Mesenchymal stem cell (in vitro differentiated cells and primary cell): ENCODE measurements at regions not wholly inside any gene's neighbourhood (a gene's known extent, or its start where the extent isn't known, plus 50 kb on each side); places are given as distances from the start of the nearest gene placed in this dataset.

Experiments used
- DNase-seq: peaks from one replicate; pipeline ENCODE4 v3.0.0-alpha.2; 2013
- H2AFZ ChIP-seq: one replicate; pipeline ENCODE4 v1.6.1; 2013; ENCODE audit warnings: low read depth, mild to moderate bottlenecking, control low read depth, inconsistent platforms, low read length, moderate library complexity
- H2AK5ac ChIP-seq: 2 replicates; pipeline ENCODE4 v1.6.1; 2013; ENCODE audit warnings: low read length, moderate library complexity, mild to moderate bottlenecking, inconsistent platforms; ENCODE audit not compliant: severe bottlenecking
- H2BK120ac ChIP-seq: one replicate; pipeline ENCODE4 v1.6.1; 2013; ENCODE audit warnings: low read depth, mild to moderate bottlenecking, inconsistent platforms, low read length, moderate library complexity
- H2BK12ac ChIP-seq, 2 experiments: one replicate each; pipeline ENCODE4 v1.6.1; 2013; ENCODE audit warnings: inconsistent platforms in 2 of 2, low read length in 2 of 2, mild to moderate bottlenecking in 2 of 2, moderate library complexity in 2 of 2, control low read depth in 1 of 2
- H2BK15ac ChIP-seq: one replicate; pipeline ENCODE4 v1.6.1; 2013; ENCODE audit warnings: mild to moderate bottlenecking, low read depth, inconsistent platforms; ENCODE audit not compliant: poor library complexity, severe bottlenecking
- H2BK5ac ChIP-seq: 2 replicates; pipeline ENCODE4 v1.6.1; 2013; ENCODE audit warnings: low read depth, mild to moderate bottlenecking, low read length, control low read depth, inconsistent platforms; ENCODE audit not compliant: poor library complexity, severe bottlenecking
- H3K14ac ChIP-seq, 2 experiments: one replicate each; pipeline ENCODE4 v1.6.1; 2013; ENCODE audit warnings: inconsistent platforms in 2 of 2, low read length in 2 of 2, control low read depth in 1 of 2, mild to moderate bottlenecking in 1 of 2, moderate library complexity in 1 of 2
- H3K18ac ChIP-seq, 2 experiments: one replicate each; pipeline ENCODE4 v1.6.1; 2013; ENCODE audit warnings: inconsistent platforms in 2 of 2, low read length in 2 of 2, control low read depth in 1 of 2, low read depth in 1 of 2, mild to moderate bottlenecking in 1 of 2
- H3K23ac ChIP-seq, 2 experiments: one replicate each; pipeline ENCODE4 v1.6.1; 2013; ENCODE audit warnings: inconsistent platforms in 2 of 2, low read length in 2 of 2, mild to moderate bottlenecking in 2 of 2, moderate library complexity in 2 of 2, control low read depth in 1 of 2
- H3K27ac ChIP-seq: 2 replicates; pipeline ENCODE4 v1.5.1; 2013; ENCODE audit warnings: mild to moderate bottlenecking, moderate library complexity, low read length, control low read depth, inconsistent platforms; ENCODE audit not compliant: poor library complexity, severe bottlenecking
- H3K27me3 ChIP-seq, 2 experiments: 2 replicates each; pipeline versions ENCODE4 v1.6.1 to v1.7.0; 2013; ENCODE audit warnings: low read length in 2 of 2, mild to moderate bottlenecking in 2 of 2, moderate library complexity in 2 of 2, control low read depth in 1 of 2, inconsistent platforms in 1 of 2; ENCODE audit not compliant: control insufficient read depth in 1 of 2, insufficient read depth in 1 of 2
- H3K36me3 ChIP-seq, 2 experiments: 2 replicates each; pipeline versions ENCODE4 v1.6.1 to v1.7.0; 2013; ENCODE audit warnings: low read length in 2 of 2, control low read depth in 1 of 2, inconsistent platforms in 1 of 2, low read depth in 1 of 2, mild to moderate bottlenecking in 1 of 2; ENCODE audit not compliant: insufficient read depth in 2 of 2, control insufficient read depth in 1 of 2
- H3K4ac ChIP-seq, 2 experiments: one replicate each; pipeline ENCODE4 v1.6.1; 2013; ENCODE audit warnings: inconsistent platforms in 2 of 2, low read length in 2 of 2, mild to moderate bottlenecking in 2 of 2, moderate library complexity in 2 of 2, control low read depth in 1 of 2, low read depth in 1 of 2
- H3K4me1 ChIP-seq: 2 replicates; pipeline ENCODE4 v1.6.1; 2013; ENCODE audit warnings: low read depth, low read length, control low read depth; ENCODE audit not compliant: control insufficient read depth, insufficient read depth
- H3K4me2 ChIP-seq: 2 replicates; pipeline ENCODE4 v1.6.1; 2013; ENCODE audit warnings: low read length, mild to moderate bottlenecking, inconsistent platforms; ENCODE audit not compliant: poor library complexity, severe bottlenecking
- H3K4me3 ChIP-seq, 2 experiments: 2 replicates each; pipeline versions ENCODE4 v1.5.1 to v1.7.0; 2013; ENCODE audit warnings: low read length in 2 of 2, mild to moderate bottlenecking in 2 of 2, control low read depth in 1 of 2, low read depth in 1 of 2; ENCODE audit not compliant: insufficient read depth in 1 of 2
- H3K79me1 ChIP-seq: replicated peaks from 2 replicates; pipeline ENCODE4 v1.6.1; 2013; ENCODE audit warnings: mild to moderate bottlenecking, control low read depth, low read length, inconsistent platforms; ENCODE audit not compliant: poor library complexity, severe bottlenecking
- H3K9ac ChIP-seq: 2 replicates; pipeline ENCODE4 v1.7.0; 2013; ENCODE audit warnings: mild to moderate bottlenecking, low read length, moderate library complexity
- H3K9me3 ChIP-seq: 2 replicates; pipeline ENCODE4 v1.7.0; 2013; ENCODE audit warnings: mild to moderate bottlenecking, low read length; ENCODE audit not compliant: control insufficient read depth
- H4K8ac ChIP-seq: one replicate; pipeline ENCODE4 v1.6.1; 2013; ENCODE audit warnings: inconsistent platforms, mild to moderate bottlenecking, low read length, moderate library complexity
- H4K91ac ChIP-seq: one replicate; pipeline ENCODE4 v1.6.1; 2013; ENCODE audit warnings: mild to moderate bottlenecking, low read length, inconsistent platforms
- WGBS: methylation state at CpG from one replicate; pipeline ENCODE4 v1.1.7; 2013; ENCODE audit warnings: mixed read lengths; 5-methylcytosine and 5-hydroxymethylcytosine counted together

- Histone ChIP-seq H3K4me2 (no peak overlapping the region), H3K9me3 (peaks cover 2% of the 10 kb centered on the region), H3K9ac (no peak overlapping the region), H3K4me1 (no peaks in the 10 kb centered on the region), H4K91ac (no peak overlapping the region), H2BK5ac (no peak overlapping the region), H2BK15ac (no peak overlapping the region), H3K27me3 (no peaks in the 10 kb centered on the region), H3K14ac (no peak overlapping the region), H2AK5ac (no peak overlapping the region), H3K36me3 (no peaks in the 10 kb centered on the region), H3K4me3 (no peak overlapping the region), H2BK120ac (no peak overlapping the region), H2BK12ac (no peak overlapping the region), H3K79me1 (no peaks in the 10 kb centered on the region), H4K8ac (no peak overlapping the region), H3K23ac (no peak overlapping the region), H3K27ac (no peak overlapping the region), H3K4ac (no peak overlapping the region), H2AFZ (no peak overlapping the region), H3K18ac (no peak overlapping the region)
- 80% methylated on average over 1 of the region's 2 CpGs for whole genome bisulfite sequencing
- no peak for DNase-seq
These were observed 634.3 kb upstream of the PCDH20 start for GRCh38 chr13:62049992-62050391.

DNA sequence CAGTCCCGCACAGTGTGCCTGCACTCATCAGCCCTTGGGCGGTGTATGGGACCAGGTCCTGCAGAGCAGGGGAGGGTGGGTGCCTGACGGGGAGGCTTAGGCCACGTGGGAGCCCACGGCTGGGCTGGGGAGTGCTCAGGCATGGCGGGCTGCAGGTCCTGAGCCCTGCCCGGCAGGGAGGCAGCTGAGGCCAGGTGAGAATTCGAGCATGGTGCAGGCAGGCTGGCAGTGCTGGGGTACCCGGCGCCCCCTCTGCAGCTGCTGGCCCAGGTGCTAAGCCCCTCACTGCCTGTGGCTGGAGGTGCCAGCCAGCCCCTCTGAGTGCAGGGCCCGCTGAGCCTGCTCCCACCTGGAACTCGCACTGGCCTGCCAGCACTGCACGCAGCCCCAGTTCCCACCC, 630.9 kb upstream of the PCDH20 start:
- 87% methylated on average over 13 of the region's 13 CpGs for WGBS
- Histone ChIP-seq H2AK5ac (no peak overlapping the region), H3K14ac (no peak overlapping the region), H3K79me1 (no peaks in the 10 kb centered on the region), H4K91ac (no peak overlapping the region), H3K4me3 (no peak overlapping the region), H2BK15ac (no peak overlapping the region), H3K36me3 (no peaks in the 10 kb centered on the region), H3K4me2 (no peak overlapping the region), H3K27me3 (no peaks in the 10 kb centered on the region), H2BK5ac (no peak overlapping the region), H4K8ac (no peak overlapping the region), H3K4me1 (no peaks in the 10 kb centered on the region), H3K27ac (no peak overlapping the region), H3K9me3 (peaks cover 2% of the 10 kb centered on the region), H2BK12ac (no peak overlapping the region), H3K9ac (no peak overlapping the region), H2AFZ (no peak overlapping the region), H2BK120ac (no peak overlapping the region), H3K18ac (no peak overlapping the region), H3K4ac (no peak overlapping the region), H3K23ac (no peak overlapping the region)
- DNase-seq: no peak

DNA sequence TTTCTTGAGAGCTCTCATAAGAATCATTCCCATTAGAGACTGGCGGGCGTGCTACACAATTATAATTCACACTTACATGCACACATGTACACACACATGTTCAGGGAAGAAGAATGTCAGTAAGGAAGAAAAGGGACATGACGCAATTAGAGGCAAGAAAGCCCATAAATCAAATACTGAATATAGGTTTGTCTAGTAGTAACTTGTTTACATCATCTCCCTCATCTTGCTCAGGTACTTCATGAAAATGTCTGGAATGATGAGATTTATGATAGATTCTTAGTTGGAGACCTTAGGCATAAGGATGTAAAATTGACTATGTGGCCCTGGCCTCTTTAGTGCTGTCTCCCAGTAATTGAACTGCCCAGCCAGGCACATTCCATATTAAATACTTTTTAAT, 628.0 kb upstream of the PCDH20 start:
- no peaks in the 10 kb centered on the region for H3K9me3 ChIP-seq
- H2BK15ac ChIP-seq: no peak overlapping the region
- H2BK120ac ChIP-seq: no peak overlapping the region
- no peak for DNase-seq
- no peak overlapping the region for H2BK12ac ChIP-seq
- H3K9ac ChIP-seq: no peak overlapping the region
- no peak overlapping the region for H3K14ac ChIP-seq
- WGBS: no CpG with 5 or more reads among the region's 3 CpGs
- H3K27me3 ChIP-seq: no peaks in the 10 kb centered on the region
- H3K4ac ChIP-seq: no peak overlapping the region
- H3K27ac ChIP-seq: no peak overlapping the region
- H3K36me3 ChIP-seq: no peaks in the 10 kb centered on the region
- no peak overlapping the region for H3K4me3 ChIP-seq
- no peak overlapping the region for H2AK5ac ChIP-seq
- no peak overlapping the region for H2BK5ac ChIP-seq
- H3K18ac ChIP-seq: no peak overlapping the region
- no peak overlapping the region for H2AFZ ChIP-seq
- H3K23ac ChIP-seq: no peak overlapping the region
- no peak overlapping the region for H4K8ac ChIP-seq
- no peak overlapping the region for H3K4me2 ChIP-seq
- no peak overlapping the region for H4K91ac ChIP-seq
- no peaks in the 10 kb centered on the region for H3K4me1 ChIP-seq
- H3K79me1 ChIP-seq: no peaks in the 10 kb centered on the region

GRCh38 chr13:62040806-62041205, 625.2 kb upstream of the PCDH20 start:
- H3K23ac ChIP-seq: no peak overlapping the region

More at GRCh38 chr13:62040806-62041205, 625.2 kb upstream of the PCDH20 start:
- Histone ChIP-seq H4K8ac (no peak overlapping the region), H2BK120ac (no peak overlapping the region), H3K18ac (no peak overlapping the region), H2BK12ac (no peak overlapping the region), H3K4me1 (no peaks in the 10 kb centered on the region), H3K79me1 (no peaks in the 10 kb centered on the region), H2AK5ac (no peak overlapping the region), H3K4ac (no peak overlapping the region), H3K36me3 (no peaks in the 10 kb centered on the region), H3K4me2 (no peak overlapping the region), H3K9ac (no peak overlapping the region), H2BK5ac (no peak overlapping the region), H2AFZ (no peak overlapping the region), H3K4me3 (no peak overlapping the region), H3K14ac (no peak overlapping the region), H3K27me3 (no peaks in the 10 kb centered on the region), H4K91ac (no peak overlapping the region), H3K9me3 (no peaks in the 10 kb centered on the region), H2BK15ac (no peak overlapping the region), H3K27ac (no peak overlapping the region)
- DNase-seq: no peak
- WGBS: 100% methylated on average over 1 of the region's 2 CpGs
